Fibroblast of skin of right quadriceps (primary cell): ENCODE measurements at regions not wholly inside any gene's neighbourhood (a gene's known extent, or its start where the extent isn't known, plus 50 kb on each side); places are given as distances from the start of the nearest gene placed in this dataset.
A peak's percentile ranks its signal among the peaks of the same experiment; 100 is the strongest.
"Not testable (repeated sequence)": the region's sequence is repeated elsewhere in the genome, so short reads cannot be mapped to it uniquely, and the experiment has no call there.

Experiments
- DNase-seq: peaks from one replicate; pipeline ENCODE4 v3.0.0-alpha.2; 2013

DNA sequence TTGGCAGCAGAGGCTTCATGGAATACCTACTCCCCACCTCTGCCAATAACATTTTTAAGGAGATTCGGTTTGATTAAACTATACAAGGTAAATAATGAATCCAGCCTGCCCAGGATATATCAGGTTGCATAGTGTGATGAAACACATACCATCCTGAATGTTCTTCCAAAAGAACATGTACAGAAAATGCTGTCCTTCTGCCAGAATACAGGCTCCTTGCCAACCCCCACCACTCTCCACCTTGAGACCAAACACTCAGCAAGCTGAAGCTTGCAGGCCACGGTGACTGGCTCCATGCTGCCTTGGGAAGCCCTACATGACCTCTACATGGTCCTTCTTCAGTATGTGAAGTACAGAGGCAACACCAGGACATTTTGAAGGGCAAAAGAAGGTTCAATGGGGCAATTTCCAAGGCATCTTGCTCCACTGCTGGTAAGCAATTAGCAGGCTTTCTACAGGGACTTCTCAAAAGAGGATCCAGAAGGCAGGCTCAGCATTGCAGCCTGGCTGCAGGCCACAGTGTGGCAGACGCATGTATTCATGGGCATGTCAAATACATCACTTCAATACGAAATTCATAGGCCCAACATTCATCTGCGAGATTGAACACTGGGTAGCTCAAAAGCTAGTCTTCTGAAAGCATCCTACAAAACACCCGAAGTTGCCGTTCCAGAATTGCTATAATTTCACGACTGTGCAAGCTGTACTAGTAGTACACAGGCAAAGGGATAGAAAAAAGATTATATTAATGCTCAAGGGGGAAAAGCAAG, 62.4 kb upstream of the SERP2 start:
- peak; percentile 57 for DNase-seq

DNA sequence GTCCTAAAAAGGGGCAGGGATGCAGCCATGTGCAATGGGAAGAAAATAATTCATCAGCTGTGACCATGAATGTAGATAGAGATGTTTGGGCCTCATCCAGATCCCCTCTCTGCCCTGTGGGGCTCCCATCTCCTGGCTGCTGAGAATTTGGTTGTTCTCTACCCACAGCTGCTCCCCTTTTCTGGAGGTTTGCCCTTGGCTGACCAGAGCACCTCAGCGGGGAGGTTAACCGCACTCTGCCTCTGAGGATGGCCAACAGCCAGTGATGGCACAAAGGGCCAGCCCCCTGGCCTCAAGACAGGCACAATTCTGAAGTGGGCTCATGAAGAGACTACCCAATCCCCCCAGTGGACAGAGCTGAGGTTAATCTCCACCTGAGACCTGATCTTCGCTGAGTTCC, 61.5 kb upstream of the SERP2 start:
- DNase-seq = no peak

DNA sequence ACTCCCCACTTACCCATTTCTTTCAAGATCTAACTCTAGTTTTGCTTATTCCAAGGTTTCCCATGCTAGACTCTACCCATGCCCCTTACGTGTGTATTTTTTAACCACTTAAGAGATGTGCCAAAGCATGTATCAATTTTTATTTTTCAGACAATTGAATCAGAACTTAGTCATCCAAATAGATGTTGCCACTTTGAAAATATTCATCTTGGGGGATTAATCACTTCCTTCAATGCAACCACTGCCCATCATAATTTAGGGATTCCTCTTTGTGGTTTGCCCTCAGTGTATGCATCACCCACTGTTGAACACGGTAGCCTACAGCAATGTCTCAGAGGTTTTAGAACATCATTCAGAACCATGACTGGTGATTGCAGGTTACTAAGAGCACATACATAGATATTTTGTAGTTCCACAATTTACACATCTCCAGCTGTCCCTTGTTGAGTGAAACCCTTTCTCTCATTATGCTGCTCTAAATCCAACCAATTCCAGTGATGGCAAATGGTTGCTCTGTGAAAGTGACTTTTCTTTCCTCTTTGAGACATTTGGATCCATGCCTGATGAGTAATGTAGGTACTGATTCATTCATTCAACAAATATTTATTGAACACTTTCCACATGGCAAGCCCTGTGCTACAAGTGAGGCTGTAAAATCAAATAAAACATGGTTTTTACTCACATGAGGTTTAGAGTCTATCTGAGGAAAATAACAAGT, 60.6 kb upstream of the SERP2 start:
- peak; percentile 96 for DNase-seq

DNA sequence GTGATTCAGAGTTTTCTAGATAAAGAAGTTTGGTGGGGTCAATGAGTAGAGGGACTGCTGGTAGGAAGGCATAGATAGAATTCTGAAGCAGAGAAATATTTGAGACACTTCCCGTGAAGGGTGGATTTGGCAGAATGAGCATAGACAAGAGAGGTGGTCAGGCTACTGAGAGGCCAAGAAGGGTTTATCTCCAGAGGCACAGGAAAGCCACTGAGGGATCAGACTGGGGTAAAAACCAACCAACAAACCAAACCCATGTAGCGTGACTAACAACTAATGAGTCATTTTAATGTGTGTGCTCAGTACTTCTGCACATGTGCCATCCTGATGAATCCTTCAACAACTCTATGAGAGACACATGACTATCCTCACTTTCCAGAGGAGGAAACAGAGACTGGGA, 60.0 kb upstream of the SERP2 start:
- peak; percentile 87 for DNase-seq

DNA sequence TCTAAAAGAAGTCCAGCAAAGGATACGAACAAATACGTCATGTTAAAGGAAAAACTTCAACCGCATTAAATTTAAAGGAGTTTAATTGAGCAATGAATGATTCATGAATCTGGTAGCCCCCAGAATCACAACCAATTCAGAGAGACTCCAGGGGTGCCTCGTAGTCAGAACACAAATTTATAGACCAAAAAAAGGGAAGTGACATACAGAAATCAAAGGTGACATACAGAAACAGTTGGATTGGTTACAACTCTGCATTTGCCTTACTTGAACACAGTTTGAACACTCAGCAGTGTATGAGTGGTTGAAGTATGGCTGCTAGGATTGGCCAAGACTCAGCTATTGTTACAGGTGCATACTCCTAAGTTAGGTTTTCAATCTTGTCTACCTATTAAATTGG, 59.5 kb upstream of the SERP2 start:
- not testable (repeated sequence) for DNase-seq

DNA sequence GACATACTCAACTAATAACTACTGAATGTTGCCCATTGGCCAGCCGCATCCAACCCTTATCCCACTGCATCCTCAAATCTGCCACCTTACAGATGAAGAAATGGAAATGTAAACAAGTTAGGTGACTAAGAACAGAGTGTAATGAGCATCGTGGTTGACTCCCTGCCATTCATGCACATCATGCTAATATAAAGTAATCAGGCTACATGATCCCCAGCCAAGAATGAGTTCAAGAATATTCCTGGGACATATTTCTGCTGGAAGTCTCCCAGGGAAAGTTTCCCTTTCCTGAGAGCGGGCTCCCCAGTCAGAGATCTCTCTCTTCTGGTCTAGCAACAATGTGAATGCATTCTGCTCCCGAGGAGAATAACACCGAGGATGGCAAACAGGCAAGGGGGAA, 55.9 kb upstream of the SERP2 start:
- peak; percentile 66 for DNase-seq

DNA sequence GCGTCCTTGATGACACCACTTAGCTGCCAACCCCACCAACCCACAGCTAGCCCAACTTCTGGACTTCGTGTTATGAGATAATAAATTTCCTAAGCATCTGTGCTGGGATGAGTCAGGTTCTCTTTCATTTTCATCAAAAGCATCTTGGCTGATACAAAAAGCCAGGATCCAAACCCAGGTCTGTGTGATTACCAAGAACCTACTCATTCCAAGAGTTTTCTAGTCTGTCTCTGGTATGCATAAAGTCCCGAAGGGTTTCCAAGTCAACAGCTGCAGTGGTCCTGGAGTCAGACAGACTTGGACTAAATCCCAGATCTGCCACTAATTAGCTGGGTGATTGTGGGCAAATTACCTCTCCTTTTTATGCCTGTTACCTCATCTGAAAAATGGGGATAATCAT, 55.5 kb upstream of the SERP2 start:
- peak; percentile 77 for DNase-seq

DNA sequence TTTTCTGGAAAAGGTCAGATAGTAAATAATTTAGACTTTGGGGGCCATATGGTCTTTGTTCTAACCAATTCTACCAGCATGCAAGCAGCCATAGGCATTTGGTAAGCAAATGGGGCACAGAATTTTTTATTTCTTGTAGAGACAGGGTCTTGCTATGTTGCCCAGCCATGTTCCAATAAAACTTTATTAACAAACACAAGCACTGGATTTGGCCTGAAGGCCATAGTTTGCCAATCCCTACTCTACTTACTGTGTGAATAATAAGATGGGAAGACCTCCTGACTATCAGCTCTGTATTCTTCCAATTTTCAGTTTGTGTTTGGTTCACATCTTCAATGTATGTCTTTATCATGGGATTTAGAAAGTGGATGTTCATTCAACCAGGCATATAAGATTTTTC, 53.0 kb upstream of the SERP2 start:
- DNase-seq = no peak

DNA sequence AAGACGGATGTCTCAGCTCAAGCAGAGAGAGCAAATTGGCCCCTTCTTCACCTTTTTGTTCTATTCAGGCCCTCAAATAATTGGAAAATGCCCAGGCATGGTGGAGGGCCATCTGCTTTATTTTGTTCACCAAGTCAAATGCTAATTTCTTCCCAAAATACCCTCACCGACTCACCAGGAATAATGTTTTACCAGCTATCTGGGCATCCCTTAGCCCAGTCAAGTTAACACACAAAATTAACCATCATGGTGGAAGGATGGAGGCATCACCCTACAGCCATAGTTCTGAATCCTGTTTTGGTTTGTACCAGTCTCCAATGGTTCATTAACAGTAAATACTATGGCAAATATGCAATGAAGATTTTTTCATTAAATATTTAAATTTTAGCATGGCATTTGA, 51.7 kb upstream of the SERP2 start:
- no peak for DNase-seq

DNA sequence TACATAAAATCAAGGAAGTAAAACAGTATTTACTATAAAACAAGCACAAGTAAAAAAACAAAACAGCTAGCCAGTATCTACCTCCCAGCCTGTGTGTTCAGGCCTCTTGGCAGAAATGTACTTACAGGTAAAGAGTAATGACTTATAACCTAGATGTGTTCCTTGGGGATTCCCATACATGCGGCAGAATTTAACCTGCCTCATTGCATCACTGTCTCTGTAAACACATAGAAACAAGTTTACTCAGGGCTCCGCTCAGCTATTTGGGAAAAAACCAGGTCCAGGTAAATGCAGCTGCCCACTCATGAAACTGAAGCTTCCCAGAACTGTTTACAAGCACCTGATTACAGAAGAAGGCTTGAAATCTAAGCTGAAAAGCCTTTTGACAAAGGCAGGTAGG, 50.7 kb upstream of the SERP2 start:
- DNase-seq = no peak

DNA sequence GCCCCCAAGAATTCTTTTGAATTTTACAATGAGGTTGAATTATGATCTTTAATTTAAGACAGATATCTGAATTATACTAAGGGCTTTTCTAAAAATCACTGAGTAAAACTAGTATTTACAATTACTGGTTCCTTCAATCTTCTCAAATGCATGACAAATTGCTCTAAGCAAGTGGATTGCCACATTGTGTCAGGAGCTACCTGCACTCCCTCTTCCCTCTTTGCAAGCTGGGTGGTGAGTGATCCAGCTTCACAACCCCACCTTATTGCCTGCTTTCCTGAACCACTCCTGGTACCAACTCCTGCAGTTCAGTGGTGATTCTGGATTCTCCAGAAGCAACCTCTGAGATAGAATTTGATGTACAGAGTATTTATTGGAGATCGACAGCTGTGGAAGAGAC, 49.9 kb upstream of the SERP2 start:
- no peak for DNase-seq
